Ovary (tissue), 7 donors: ENCODE measurements at regions not wholly inside any gene's neighbourhood (a gene's known extent, or its start where the extent isn't known, plus 50 kb on each side); places are given as distances from the start of the nearest gene placed in this dataset.

Source experiments
- DNase-seq, 5 donors: peaks; one replicate each; pipeline ENCODE4 v3.0.0-alpha.2; 2019 to 2020
- H3K27ac ChIP-seq, 2 donors: fragments of 200-600 bp; one replicate each; pipeline versions ENCODE4 v1.5.1 to v1.8.0; 2019 to 2022
- H3K27me3 ChIP-seq: fragments of 200-600 bp; one replicate; pipeline ENCODE4 v1.8.0; 2022
- H3K36me3 ChIP-seq: fragments of 200-600 bp; sonication (generic); one replicate; pipeline ENCODE4 v1.5.1; 2019
- H3K4me1 ChIP-seq: one replicate; pipeline ENCODE4 v1.8.1; 2013; ENCODE audit warnings: mild to moderate bottlenecking, moderate library complexity; ENCODE audit not compliant: insufficient read depth
- H3K4me3 ChIP-seq: fragments of 200-600 bp; sonication (generic); one replicate; pipeline ENCODE4 v1.5.1; 2017
- H3K9me3 ChIP-seq, 2 donors: fragments of 200-600 bp in 1 of 2; sonication (generic) in 1 of 2; one replicate each; pipeline versions ENCODE4 v1.5.1 to v1.8.1; 2013 to 2019; ENCODE audit warnings: mild to moderate bottlenecking in 1 of 2, moderate library complexity in 1 of 2
- EP300 ChIP-seq: sonication (generic); formaldehyde crosslinking; IDR thresholded peaks from one replicate; pipeline ENCODE4 v1.6.1; 2017; ENCODE audit warnings: antibody characterized with exemption
- POLR2A ChIP-seq: fragments of 450-650 bp; IDR thresholded peaks from one replicate; pipeline ENCODE4 v1.6.1; 2017; ENCODE audit warnings: antibody characterized with exemption, mild to moderate bottlenecking, moderate library complexity
- WGBS, 3 donors: extraction: QIAGEN DNeasy Blood & Tissue Kit in 1 of 3; methylation state at CpG; one replicate each; pipeline versions ENCODE4 v1.1.5 to v1.1.7; 2013 to 2017; 5-methylcytosine and 5-hydroxymethylcytosine counted together
- intact Hi-C, 4 donors: fragments of 100-400 bp; cut with DNase I; formaldehyde crosslinking; loops; one replicate each; pipeline versions ENCODE4 v1.11.0 to v1.15.1; 2022 to 2023
- TF ChIP-seq, protein P1 (sequence below), 3 donors: fragments of 450-650 bp in 2 of 3; fragments of 200-600 bp in 1 of 3; IDR thresholded peaks; one replicate each; pipeline versions ENCODE4 v1.5.1 to v1.8.0; 2016 to 2022; ENCODE audit warnings: antibody characterized with exemption in 3 of 3, mild to moderate bottlenecking in 1 of 3
- donor health status: DM: no; HTN: no; CAD: no; lungs with moderate emphysema.
- donor health status: DM: no; HTN: no; CAD: no.
- donor health status: Bipolar disorder and iron deficiency.
- donor health status: DM: no; HTN: no; CAD: no.
- donor health status: DM: yes; HTN: yes; CAD: no.

DNA sequence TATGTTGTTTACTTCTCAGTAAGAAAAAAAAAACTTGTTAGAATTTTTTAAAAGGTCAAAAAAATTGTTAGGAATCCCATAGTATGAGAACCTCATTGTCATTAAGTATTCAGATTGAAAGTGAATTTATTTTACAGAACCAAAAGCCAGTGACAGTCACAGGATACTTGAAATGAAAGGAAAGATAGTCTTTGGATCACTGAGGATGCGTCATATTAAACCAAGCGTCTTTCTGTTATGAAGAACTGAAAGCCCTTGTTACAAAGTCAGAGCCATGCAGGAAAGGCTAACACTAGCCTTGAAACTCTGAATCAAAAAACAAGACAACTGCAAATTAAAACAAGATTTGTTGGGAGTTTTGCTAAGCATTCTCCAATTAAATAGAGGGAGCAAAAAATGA lies 1348.0 kb upstream of the SLC10A2 start:
- H3K36me3 ChIP-seq, result no peaks in the 10 kb centered on the region
- 88 to 96% (median 91%) methylated on average over 2 of the region's 2 CpGs for WGBS, 3 donors
- H3K4me1 ChIP-seq, result no peaks in the 10 kb centered on the region
- DNase-seq, result no peak
- H3K4me3 ChIP-seq, result no peak overlapping the region
- TF ChIP-seq EP300, result no peak
- no peak for TF ChIP-seq POLR2A
- TF ChIP-seq, protein P1, sequence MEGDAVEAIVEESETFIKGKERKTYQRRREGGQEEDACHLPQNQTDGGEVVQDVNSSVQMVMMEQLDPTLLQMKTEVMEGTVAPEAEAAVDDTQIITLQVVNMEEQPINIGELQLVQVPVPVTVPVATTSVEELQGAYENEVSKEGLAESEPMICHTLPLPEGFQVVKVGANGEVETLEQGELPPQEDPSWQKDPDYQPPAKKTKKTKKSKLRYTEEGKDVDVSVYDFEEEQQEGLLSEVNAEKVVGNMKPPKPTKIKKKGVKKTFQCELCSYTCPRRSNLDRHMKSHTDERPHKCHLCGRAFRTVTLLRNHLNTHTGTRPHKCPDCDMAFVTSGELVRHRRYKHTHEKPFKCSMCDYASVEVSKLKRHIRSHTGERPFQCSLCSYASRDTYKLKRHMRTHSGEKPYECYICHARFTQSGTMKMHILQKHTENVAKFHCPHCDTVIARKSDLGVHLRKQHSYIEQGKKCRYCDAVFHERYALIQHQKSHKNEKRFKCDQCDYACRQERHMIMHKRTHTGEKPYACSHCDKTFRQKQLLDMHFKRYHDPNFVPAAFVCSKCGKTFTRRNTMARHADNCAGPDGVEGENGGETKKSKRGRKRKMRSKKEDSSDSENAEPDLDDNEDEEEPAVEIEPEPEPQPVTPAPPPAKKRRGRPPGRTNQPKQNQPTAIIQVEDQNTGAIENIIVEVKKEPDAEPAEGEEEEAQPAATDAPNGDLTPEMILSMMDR (IDR thresholded peaks at IDR 0.05), result no peak
- H3K9me3 ChIP-seq, result no peaks in the 10 kb centered on the region
- no peaks in the 10 kb centered on the region for H3K27me3 ChIP-seq
- intact Hi-C loops, result no loop called here
- no peak overlapping the region for H3K27ac ChIP-seq

- no peaks in the 10 kb centered on the region for H3K36me3 ChIP-seq
- DNase-seq, result no peak
- WGBS, 3 donors, result 81 to 88% (median 81%) methylated on average over 5 of the region's 5 CpGs
Observed at GRCh38 chr13:104411141-104411765, 1345.0 kb upstream of the SLC10A2 start.

DNA sequence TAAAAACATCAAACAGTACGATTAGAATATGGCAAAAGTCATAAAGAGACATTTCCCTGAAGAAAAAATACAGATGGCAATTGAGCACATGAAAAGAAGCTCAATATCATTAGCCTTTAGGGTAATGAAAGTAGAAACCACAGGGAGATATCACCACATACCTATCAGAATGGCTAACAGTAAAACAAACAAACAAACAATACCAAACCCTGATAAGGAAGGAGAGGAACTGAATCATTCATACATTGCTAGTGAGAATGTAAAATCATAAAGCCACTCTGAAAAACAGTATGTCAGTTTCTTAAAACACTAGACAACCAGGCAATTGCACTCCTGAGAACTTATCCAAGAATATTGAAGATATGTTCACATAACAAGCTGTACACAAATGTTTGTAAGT lies 1342.5 kb upstream of the SLC10A2 start:
- intact Hi-C loops, result no loop called here
- TF ChIP-seq POLR2A (no peak), EP300 (no peak)
- TF ChIP-seq, protein P1 (IDR thresholded peaks at IDR 0.05), result no peak
- H3K27me3 ChIP-seq, result no peaks in the 10 kb centered on the region
- no peak overlapping the region for H3K4me3 ChIP-seq
- H3K9me3 ChIP-seq, result no peaks in the 10 kb centered on the region
- WGBS, 3 donors, result 21 to 41% (median 27%) methylated on average over 1 of the region's 1 CpG
- H3K4me1 ChIP-seq, result no peaks in the 10 kb centered on the region
- H3K36me3 ChIP-seq, result no peaks in the 10 kb centered on the region
- no peak for DNase-seq
- H3K27ac ChIP-seq, result no peak overlapping the region

More at GRCh38 chr13:104411141-104411765, 1345.0 kb upstream of the SLC10A2 start:
- TF ChIP-seq POLR2A, result no peak
- TF ChIP-seq, protein P1 (IDR thresholded peaks at IDR 0.05), result no peak
- TF ChIP-seq EP300, result no peak
- no peak overlapping the region for H3K27ac ChIP-seq
- no peaks in the 10 kb centered on the region for H3K9me3 ChIP-seq
- no peaks in the 10 kb centered on the region for H3K27me3 ChIP-seq
- no peaks in the 10 kb centered on the region for H3K4me1 ChIP-seq
- H3K4me3 ChIP-seq, result no peak overlapping the region
- intact Hi-C loops, result no loop called here

GRCh38 chr13:104404325-104404724 lies 1338.1 kb upstream of the SLC10A2 start:
- Histone ChIP-seq H3K27ac (no peak overlapping the region), H3K36me3 (no peaks in the 10 kb centered on the region), H3K9me3 (no peaks in the 10 kb centered on the region), H3K4me1 (no peaks in the 10 kb centered on the region), H3K4me3 (no peak overlapping the region), H3K27me3 (no peaks in the 10 kb centered on the region)
- DNase-seq, result no peak
- TF ChIP-seq, protein P1 (IDR thresholded peaks at IDR 0.05), result no peak
- no peak for TF ChIP-seq POLR2A
- TF ChIP-seq EP300, result no peak
- intact Hi-C loops, result no loop called here
- WGBS, 3 donors, result 41 to 59% (median 50%) methylated on average over 2 of the region's 2 CpGs
